ENCODE measurements at regions not wholly inside any gene's neighbourhood (a gene's known extent, or its start where the extent isn't known, plus 50 kb on each side); places are given as distances from the start of the nearest gene placed in this dataset.

GRCh38 chr6:63437058-63437457 lies 117.3 kb upstream of the LGSN start:
- Histone ChIP-seq H3K9ac (ENCODE audit: extremely low read depth, insufficient read length, low read length) (no peak overlapping the region), H3K27ac (ENCODE audit: insufficient read length, low read depth, low read length) (no peak overlapping the region), H3K56ac (ENCODE audit: insufficient read length, low read depth, low read length) (no peak overlapping the region), H2BK12ac (ENCODE audit: insufficient read length, low read depth, low read length) (no peak overlapping the region), H3K4me2 (ENCODE audit: insufficient read depth, insufficient read length, low read length) (no peak overlapping the region), H3K14ac (ENCODE audit: insufficient read depth, low read length) (no peak overlapping the region), H3K23me2 (ENCODE audit: insufficient read length, low read depth, low read length, poor library complexity, severe bottlenecking) (no peaks in the 10 kb centered on the region), H2BK20ac (ENCODE audit: low read depth, low read length, poor library complexity, severe bottlenecking) (no peak overlapping the region), H2AFZ (ENCODE audit: low read length) (no peak overlapping the region), H4K20me1 (ENCODE audit: control insufficient read depth, insufficient read depth, insufficient read length) (no peaks in the 10 kb centered on the region), H3K79me2 (ENCODE audit: insufficient read depth, low read length) (no peaks in the 10 kb centered on the region), H3K18ac (ENCODE audit: insufficient read length, low read depth, low read length) (no peak overlapping the region), H2AK5ac (ENCODE audit: insufficient read length, low read length) (no peak overlapping the region), H2BK120ac (ENCODE audit: low read depth, low read length, poor library complexity, severe bottlenecking) (no peak overlapping the region), H4K91ac (ENCODE audit: insufficient read length, low read depth, low read length) (no peak overlapping the region), H2BK5ac (ENCODE audit: insufficient read length, low read length) (no peak overlapping the region), H3K4ac (ENCODE audit: low read depth, low read length) (no peak overlapping the region), H3K23ac (ENCODE audit: insufficient read length, low read depth, low read length) (no peak overlapping the region), H2BK15ac (ENCODE audit: low read depth, low read length) (no peak overlapping the region), H3K79me1 (ENCODE audit: insufficient read depth, low read depth, low read length, poor library complexity, severe bottlenecking) (no peaks in the 10 kb centered on the region), H3K9me3 (ENCODE audit: control insufficient read depth, low read depth, low read length) (no peaks in the 10 kb centered on the region), H4K8ac (replicated peaks; ENCODE audit: insufficient read length, low read depth, low read length) (no peak overlapping the region), H3K27me3 (ENCODE audit: insufficient read depth, low read length) (no peaks in the 10 kb centered on the region), H4K5ac (ENCODE audit: insufficient read length, low read depth, low read length) (no peak overlapping the region), H3K4me1 (ENCODE audit: insufficient read depth, low read length) (no peaks in the 10 kb centered on the region; the same call in 1 of the 2 replicates), H3T11ph (ENCODE audit: low read length) (no peak overlapping the region)
- DNase-seq = no peak
- no peak overlapping the region for H3K27ac Mint-ChIP-seq
- H3K9me3 Mint-ChIP-seq = peaks cover 0 to 1% of the 10 kb centered on the region in 2 experiments; a peak in 1 of 5 replicates
- TF ChIP-seq, protein P1, sequence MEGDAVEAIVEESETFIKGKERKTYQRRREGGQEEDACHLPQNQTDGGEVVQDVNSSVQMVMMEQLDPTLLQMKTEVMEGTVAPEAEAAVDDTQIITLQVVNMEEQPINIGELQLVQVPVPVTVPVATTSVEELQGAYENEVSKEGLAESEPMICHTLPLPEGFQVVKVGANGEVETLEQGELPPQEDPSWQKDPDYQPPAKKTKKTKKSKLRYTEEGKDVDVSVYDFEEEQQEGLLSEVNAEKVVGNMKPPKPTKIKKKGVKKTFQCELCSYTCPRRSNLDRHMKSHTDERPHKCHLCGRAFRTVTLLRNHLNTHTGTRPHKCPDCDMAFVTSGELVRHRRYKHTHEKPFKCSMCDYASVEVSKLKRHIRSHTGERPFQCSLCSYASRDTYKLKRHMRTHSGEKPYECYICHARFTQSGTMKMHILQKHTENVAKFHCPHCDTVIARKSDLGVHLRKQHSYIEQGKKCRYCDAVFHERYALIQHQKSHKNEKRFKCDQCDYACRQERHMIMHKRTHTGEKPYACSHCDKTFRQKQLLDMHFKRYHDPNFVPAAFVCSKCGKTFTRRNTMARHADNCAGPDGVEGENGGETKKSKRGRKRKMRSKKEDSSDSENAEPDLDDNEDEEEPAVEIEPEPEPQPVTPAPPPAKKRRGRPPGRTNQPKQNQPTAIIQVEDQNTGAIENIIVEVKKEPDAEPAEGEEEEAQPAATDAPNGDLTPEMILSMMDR (conservative IDR thresholded peaks at IDR 0.05) = no peak
- no CpG with 5 or more reads among the region's 3 CpGs for WGBS (ENCODE audit: extremely low coverage, insufficient read length, low lambda C conversion rate)
- peaks cover 0 to 6% (median 4%) of the 10 kb centered on the region in 3 experiments; a peak in 2 of 7 replicates for H3K36me3 Mint-ChIP-seq (ENCODE audit: insufficient read depth in 1 of 3, low read depth in 3 of 3)
- no peak overlapping the region for H3K4me3 Mint-ChIP-seq
- H3K27me3 Mint-ChIP-seq (ENCODE audit: low read depth) = no peaks in the 10 kb centered on the region; the same call in 1 of the 2 replicates
- H3K4me1 Mint-ChIP-seq = peaks cover 6 to 9% of the 10 kb centered on the region in 2 experiments; a peak in 3 of 4 replicates

Data from H9 (cell line).